ENCODE measurements at regions not wholly inside any gene's neighbourhood (a gene's known extent, or its start where the extent isn't known, plus 50 kb on each side); places are given as distances from the start of the nearest gene placed in this dataset.

- no peaks in the 10 kb centered on the region for H3K4me1 ChIP-seq (ENCODE audit: insufficient read depth, low read length, poor library complexity, severe bottlenecking)
- ChIA-PET POLR2A (no interaction called here), CTCF (ENCODE audit: unreplicated experiment) (no interaction called here)
- H3K36me3 ChIP-seq (ENCODE audit: insufficient read depth, low read length) = no peaks in the 10 kb centered on the region
- TF ChIP-seq, protein P1, sequence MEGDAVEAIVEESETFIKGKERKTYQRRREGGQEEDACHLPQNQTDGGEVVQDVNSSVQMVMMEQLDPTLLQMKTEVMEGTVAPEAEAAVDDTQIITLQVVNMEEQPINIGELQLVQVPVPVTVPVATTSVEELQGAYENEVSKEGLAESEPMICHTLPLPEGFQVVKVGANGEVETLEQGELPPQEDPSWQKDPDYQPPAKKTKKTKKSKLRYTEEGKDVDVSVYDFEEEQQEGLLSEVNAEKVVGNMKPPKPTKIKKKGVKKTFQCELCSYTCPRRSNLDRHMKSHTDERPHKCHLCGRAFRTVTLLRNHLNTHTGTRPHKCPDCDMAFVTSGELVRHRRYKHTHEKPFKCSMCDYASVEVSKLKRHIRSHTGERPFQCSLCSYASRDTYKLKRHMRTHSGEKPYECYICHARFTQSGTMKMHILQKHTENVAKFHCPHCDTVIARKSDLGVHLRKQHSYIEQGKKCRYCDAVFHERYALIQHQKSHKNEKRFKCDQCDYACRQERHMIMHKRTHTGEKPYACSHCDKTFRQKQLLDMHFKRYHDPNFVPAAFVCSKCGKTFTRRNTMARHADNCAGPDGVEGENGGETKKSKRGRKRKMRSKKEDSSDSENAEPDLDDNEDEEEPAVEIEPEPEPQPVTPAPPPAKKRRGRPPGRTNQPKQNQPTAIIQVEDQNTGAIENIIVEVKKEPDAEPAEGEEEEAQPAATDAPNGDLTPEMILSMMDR (conservative IDR thresholded peaks at IDR 0.05; ENCODE audit: low read length) = no peak
- TF ChIP-seq EZH2phosphoT487 (IDR thresholded peaks at IDR 0.05; ENCODE audit: borderline replicate concordance, low read depth, low read length) = no peak
- no peaks in the 10 kb centered on the region for H3K79me2 ChIP-seq (ENCODE audit: insufficient read depth, low read depth, low read length)
- no peak overlapping the region for H2AFZ ChIP-seq (ENCODE audit: low read length)
- H4K20me1 ChIP-seq (ENCODE audit: insufficient read depth, low read length) = no peaks in the 10 kb centered on the region
- no peaks in the 10 kb centered on the region for H3K9me3 ChIP-seq (ENCODE audit: low read length)
- H3K27ac ChIP-seq (ENCODE audit: low read depth, low read length, poor library complexity, severe bottlenecking) = no peak overlapping the region
- BruUV-seq (replicated peaks) = no TSS peak
- no peak overlapping the region for H3K4me3 ChIP-seq (ENCODE audit: low read depth, low read length, poor library complexity, severe bottlenecking)
- no peaks in the 10 kb centered on the region for H3K9me2 ChIP-seq (ENCODE audit: insufficient read depth, low read length)
- no peak overlapping the region for H3K4me2 ChIP-seq (ENCODE audit: low read length)
- DNase-seq (ENCODE audit: low spot score) = no peak
- intact Hi-C loops (cut with micrococcal nuclease; ENCODE audit: unreplicated experiment) = loop anchor here (10.0 kb wide), 1 partner anchor 721 kb away; no protein-coding TSS in a partner anchor
Observed at GRCh38 chr10:58066126-58066525, 201.6 kb downstream of the IPMK start.

GRCh38 chr10:58065529-58065815, 202.2 kb downstream of the IPMK start:
- ChIA-PET POLR2A (no interaction called here), CTCF (ENCODE audit: unreplicated experiment) (no interaction called here)
- H3K36me3 ChIP-seq (ENCODE audit: insufficient read depth, low read length) = no peaks in the 10 kb centered on the region
- BruUV-seq (replicated peaks) = no TSS peak
- no peak overlapping the region for H2AFZ ChIP-seq (ENCODE audit: low read length)
- H4K20me1 ChIP-seq (ENCODE audit: insufficient read depth, low read length) = no peaks in the 10 kb centered on the region
- no peaks in the 10 kb centered on the region for H3K9me2 ChIP-seq (ENCODE audit: insufficient read depth, low read length)
- H3K4me3 ChIP-seq (ENCODE audit: low read depth, low read length, poor library complexity, severe bottlenecking) = no peak overlapping the region
- H3K9me3 ChIP-seq (ENCODE audit: low read length) = no peaks in the 10 kb centered on the region
- no peaks in the 10 kb centered on the region for H3K79me2 ChIP-seq (ENCODE audit: insufficient read depth, low read depth, low read length)
- no peak overlapping the region for H3K27ac ChIP-seq (ENCODE audit: low read depth, low read length, poor library complexity, severe bottlenecking)
- no peak for DNase-seq (ENCODE audit: low spot score)
- intact Hi-C loops (cut with micrococcal nuclease; ENCODE audit: unreplicated experiment) = loop anchor here (10.0 kb wide), 1 partner anchor 721 kb away; no protein-coding TSS in a partner anchor
- no peak overlapping the region for H3K4me2 ChIP-seq (ENCODE audit: low read length)
- no peaks in the 10 kb centered on the region for H3K4me1 ChIP-seq (ENCODE audit: insufficient read depth, low read length, poor library complexity, severe bottlenecking)
- TF ChIP-seq, protein P1 (conservative IDR thresholded peaks at IDR 0.05; ENCODE audit: low read length) = peak; percentile 8; the same call in 1 of the 2 replicates
- TF ChIP-seq EZH2phosphoT487 (IDR thresholded peaks at IDR 0.05; ENCODE audit: borderline replicate concordance, low read depth, low read length) = no peak

- no peak overlapping the region for H3K27ac ChIP-seq (ENCODE audit: low read depth, low read length, poor library complexity, severe bottlenecking)
- ChIA-PET POLR2A (no interaction called here), CTCF (ENCODE audit: unreplicated experiment) (no interaction called here)
- DNase-seq (ENCODE audit: low spot score) = peak; percentile 37
- no peaks in the 10 kb centered on the region for H3K9me3 ChIP-seq (ENCODE audit: low read length)
- no peak overlapping the region for H2AFZ ChIP-seq (ENCODE audit: low read length)
- no peaks in the 10 kb centered on the region for H3K4me1 ChIP-seq (ENCODE audit: insufficient read depth, low read length, poor library complexity, severe bottlenecking)
- H3K79me2 ChIP-seq (ENCODE audit: insufficient read depth, low read depth, low read length) = no peaks in the 10 kb centered on the region
- H4K20me1 ChIP-seq (ENCODE audit: insufficient read depth, low read length) = no peaks in the 10 kb centered on the region
- intact Hi-C loops (cut with micrococcal nuclease; ENCODE audit: unreplicated experiment) = loop anchor here (10.0 kb wide), 1 partner anchor 720 kb away; no protein-coding TSS in a partner anchor
- H3K4me2 ChIP-seq (ENCODE audit: low read length) = no peak overlapping the region
- no peaks in the 10 kb centered on the region for H3K36me3 ChIP-seq (ENCODE audit: insufficient read depth, low read length)
- no peak overlapping the region for H3K4me3 ChIP-seq (ENCODE audit: low read depth, low read length, poor library complexity, severe bottlenecking)
- H3K9me2 ChIP-seq (ENCODE audit: insufficient read depth, low read length) = no peaks in the 10 kb centered on the region
- no peak for TF ChIP-seq EZH2phosphoT487 (IDR thresholded peaks at IDR 0.05; ENCODE audit: borderline replicate concordance, low read depth, low read length)
- TF ChIP-seq, protein P1 (conservative IDR thresholded peaks at IDR 0.05; ENCODE audit: low read length) = peak; percentile 82
- no TSS peak for BruUV-seq (replicated peaks)
Observed at GRCh38 chr10:58064714-58065528, 202.8 kb downstream of the IPMK start.
